Karpas-422 (cell line): ENCODE measurements at regions not wholly inside any gene's neighbourhood (a gene's known extent, or its start where the extent isn't known, plus 50 kb on each side); places are given as distances from the start of the nearest gene placed in this dataset.
"Not testable (repeated sequence)": the region's sequence is repeated elsewhere in the genome, so short reads cannot be mapped to it uniquely, and the experiment has no call there.

ENCODE experiments used
- DNase-seq: peaks from one replicate; pipeline ENCODE4 v3.0.0-alpha.2; 2015
- H2AFZ ChIP-seq: fragments of 200-600 bp; sonication (generic); 2 replicates; pipeline ENCODE4 v1.6.1; 2014; ENCODE audit warnings: antibody characterized with exemption, low read length, mixed read lengths
- H3K27ac ChIP-seq: fragments of 200-600 bp; sonication (generic); 2 replicates; pipeline ENCODE4 v1.5.1; 2014; ENCODE audit warnings: mild to moderate bottlenecking, low read length, moderate library complexity
- H3K27me3 ChIP-seq: fragments of 200-600 bp; sonication (generic); 2 replicates; pipeline ENCODE4 v1.6.1; 2014; ENCODE audit warnings: low read length, mixed read lengths
- H3K36me3 ChIP-seq: fragments of 200-600 bp; sonication (generic); 2 replicates; pipeline ENCODE4 v1.6.1; 2014; ENCODE audit warnings: low read length, mixed read lengths; ENCODE audit not compliant: insufficient read depth
- H3K4me1 ChIP-seq: fragments of 200-600 bp; sonication (generic); 2 replicates; pipeline ENCODE4 v1.6.1; 2014; ENCODE audit warnings: mild to moderate bottlenecking, low read length, mixed read lengths
- H3K4me2 ChIP-seq: fragments of 200-600 bp; sonication (generic); 2 replicates; pipeline ENCODE4 v1.6.1; 2014; ENCODE audit warnings: low read length, low read depth, mild to moderate bottlenecking; ENCODE audit not compliant: poor library complexity, severe bottlenecking
- H3K4me3 ChIP-seq: fragments of 200-600 bp; sonication (generic); 2 replicates; pipeline ENCODE4 v1.5.1; 2014; ENCODE audit warnings: mild to moderate bottlenecking, antibody characterized with exemption, low read length, mixed read lengths
- H3K79me2 ChIP-seq: fragments of 200-600 bp; sonication (generic); 2 replicates; pipeline ENCODE4 v1.6.1; 2014; ENCODE audit warnings: mild to moderate bottlenecking, low read length, mixed read lengths
- H3K9ac ChIP-seq: fragments of 200-600 bp; sonication (generic); 2 replicates; pipeline ENCODE4 v1.6.0; 2014; ENCODE audit warnings: low read length
- H3K9me2 ChIP-seq: fragments of 200-600 bp; sonication (generic), shearing (Covaris generic); replicated peaks from 2 replicates; pipeline ENCODE4 v1.6.0; 2014; ENCODE audit warnings: mild to moderate bottlenecking, low read length, moderate library complexity; ENCODE audit not compliant: insufficient read depth
- H3K9me3 ChIP-seq: fragments of 300-700, 200-600 bp; sonication (generic); 2 replicates; pipeline ENCODE4 v1.6.1; 2014; ENCODE audit warnings: low read length, mixed read lengths
- H4K20me1 ChIP-seq: fragments of 200-600 bp; sonication (generic); 2 replicates; pipeline ENCODE4 v1.6.1; 2014; ENCODE audit warnings: mild to moderate bottlenecking, antibody characterized with exemption, low read length, low read depth; ENCODE audit not compliant: insufficient read depth

GRCh38 chr7:145143685-145144084 lies 307.8 kb upstream of the TPK1 start:
- no peaks in the 10 kb centered on the region for H3K79me2 ChIP-seq
- no peaks in the 10 kb centered on the region for H3K4me1 ChIP-seq
- H3K27ac ChIP-seq = no peak overlapping the region
- no peaks in the 10 kb centered on the region for H3K9me2 ChIP-seq
- H2AFZ ChIP-seq = no peak overlapping the region
- H3K4me2 ChIP-seq = no peak overlapping the region
- H3K9me3 ChIP-seq = peaks cover 19% of the 10 kb centered on the region
- DNase-seq = no peak
- no peak overlapping the region for H3K9ac ChIP-seq
- no peak overlapping the region for H3K4me3 ChIP-seq
- H4K20me1 ChIP-seq = no peaks in the 10 kb centered on the region
- H3K36me3 ChIP-seq = no peaks in the 10 kb centered on the region
- H3K27me3 ChIP-seq = no peaks in the 10 kb centered on the region

- H3K9me2 ChIP-seq = no peaks in the 10 kb centered on the region
- no peaks in the 10 kb centered on the region for H3K4me1 ChIP-seq
- no peaks in the 10 kb centered on the region for H3K36me3 ChIP-seq
- H3K4me3 ChIP-seq = no peak overlapping the region
- no peak overlapping the region for H3K27ac ChIP-seq
- no peak overlapping the region for H2AFZ ChIP-seq
- H4K20me1 ChIP-seq = no peaks in the 10 kb centered on the region
- H3K9ac ChIP-seq = no peak overlapping the region
- no peaks in the 10 kb centered on the region for H3K79me2 ChIP-seq
- no peak for DNase-seq
- H3K27me3 ChIP-seq = no peaks in the 10 kb centered on the region
- peaks cover 18% of the 10 kb centered on the region for H3K9me3 ChIP-seq
- no peak overlapping the region for H3K4me2 ChIP-seq
Observed at GRCh38 chr7:145134377-145134776, 298.5 kb upstream of the TPK1 start.

DNA sequence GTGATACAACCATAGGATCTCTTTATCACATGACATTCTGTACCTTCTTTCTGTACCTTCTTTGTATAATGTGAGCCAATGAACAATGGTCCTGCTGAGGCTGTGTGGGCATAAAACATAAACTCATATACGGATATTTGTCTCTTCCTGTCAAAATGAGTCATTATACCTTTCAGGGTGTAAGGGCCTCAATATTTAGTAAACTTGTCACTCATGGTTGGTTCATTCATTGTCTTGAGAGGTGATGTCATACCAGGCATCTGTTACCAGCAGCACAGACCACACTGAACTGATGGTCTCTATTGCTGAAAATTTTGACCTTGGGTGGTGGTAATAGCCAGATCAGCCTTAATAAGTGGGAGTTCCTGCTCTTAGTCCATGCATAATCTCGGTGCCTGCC lies 287.6 kb upstream of the TPK1 start:
- Histone ChIP-seq H3K4me2 (no peak overlapping the region), H3K9me2 (no peaks in the 10 kb centered on the region), H3K27ac (no peak overlapping the region), H3K9me3 (peaks cover 22% of the 10 kb centered on the region), H3K4me1 (no peaks in the 10 kb centered on the region), H3K79me2 (no peaks in the 10 kb centered on the region), H4K20me1 (no peaks in the 10 kb centered on the region), H3K9ac (no peak overlapping the region), H2AFZ (no peak overlapping the region), H3K4me3 (no peak overlapping the region), H3K36me3 (no peaks in the 10 kb centered on the region), H3K27me3 (no peaks in the 10 kb centered on the region)
- DNase-seq = no peak

DNA sequence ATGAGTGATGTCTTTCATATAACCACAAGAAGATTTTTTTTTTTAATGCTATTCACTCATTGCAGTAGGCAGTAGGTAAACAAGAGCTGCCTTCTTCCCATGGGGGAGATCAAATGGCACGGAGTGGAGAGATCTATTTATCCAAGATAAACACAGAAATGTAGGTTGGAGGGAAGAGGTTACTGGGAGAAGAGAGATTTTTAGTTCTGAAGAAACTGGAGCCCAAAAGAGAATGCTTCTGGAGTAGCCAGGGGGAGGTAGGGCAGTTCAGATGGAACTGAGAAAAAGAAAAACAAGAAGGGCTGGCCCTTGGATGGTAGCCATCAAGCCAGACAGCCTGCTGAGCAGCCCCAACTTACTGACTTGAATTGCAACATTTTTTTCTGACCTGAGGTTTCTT lies 270.1 kb upstream of the TPK1 start:
- Histone ChIP-seq H3K9me2 (no peaks in the 10 kb centered on the region), H3K4me3 (no peak overlapping the region), H3K4me2 (no peak overlapping the region), H3K4me1 (no peaks in the 10 kb centered on the region), H2AFZ (no peak overlapping the region), H3K27ac (no peak overlapping the region), H3K79me2 (no peaks in the 10 kb centered on the region), H3K36me3 (no peaks in the 10 kb centered on the region), H3K9me3 (no peaks in the 10 kb centered on the region; the same call in 1 of the 2 replicates), H3K27me3 (no peaks in the 10 kb centered on the region), H4K20me1 (no peaks in the 10 kb centered on the region), H3K9ac (no peak overlapping the region)
- no peak for DNase-seq

GRCh38 chr7:145105561-145105960 lies 269.7 kb upstream of the TPK1 start:
- H2AFZ ChIP-seq = no peak overlapping the region
- no peaks in the 10 kb centered on the region for H3K36me3 ChIP-seq
- H3K4me2 ChIP-seq = no peak overlapping the region
- DNase-seq = no peak
- H3K27ac ChIP-seq = no peak overlapping the region
- no peak overlapping the region for H3K9ac ChIP-seq
- no peaks in the 10 kb centered on the region for H3K27me3 ChIP-seq
- no peaks in the 10 kb centered on the region for H4K20me1 ChIP-seq
- no peaks in the 10 kb centered on the region; the same call in 1 of the 2 replicates for H3K9me3 ChIP-seq
- no peaks in the 10 kb centered on the region for H3K9me2 ChIP-seq
- no peak overlapping the region for H3K4me3 ChIP-seq
- no peaks in the 10 kb centered on the region for H3K79me2 ChIP-seq
- no peaks in the 10 kb centered on the region for H3K4me1 ChIP-seq

- no peak overlapping the region for H3K27ac ChIP-seq
- H4K20me1 ChIP-seq = no peaks in the 10 kb centered on the region
- H3K4me2 ChIP-seq = no peak overlapping the region
- H3K4me3 ChIP-seq = no peak overlapping the region
- H3K4me1 ChIP-seq = no peaks in the 10 kb centered on the region
- H3K36me3 ChIP-seq = no peaks in the 10 kb centered on the region
- no peaks in the 10 kb centered on the region for H3K27me3 ChIP-seq
- no peak for DNase-seq
- H3K9me2 ChIP-seq = no peaks in the 10 kb centered on the region
- H3K79me2 ChIP-seq = no peaks in the 10 kb centered on the region
- H2AFZ ChIP-seq = no peak overlapping the region
- H3K9ac ChIP-seq = no peak overlapping the region
- no peaks in the 10 kb centered on the region; the same call in 1 of the 2 replicates for H3K9me3 ChIP-seq
Observed at GRCh38 chr7:145104400-145104799, 268.5 kb upstream of the TPK1 start.

DNA sequence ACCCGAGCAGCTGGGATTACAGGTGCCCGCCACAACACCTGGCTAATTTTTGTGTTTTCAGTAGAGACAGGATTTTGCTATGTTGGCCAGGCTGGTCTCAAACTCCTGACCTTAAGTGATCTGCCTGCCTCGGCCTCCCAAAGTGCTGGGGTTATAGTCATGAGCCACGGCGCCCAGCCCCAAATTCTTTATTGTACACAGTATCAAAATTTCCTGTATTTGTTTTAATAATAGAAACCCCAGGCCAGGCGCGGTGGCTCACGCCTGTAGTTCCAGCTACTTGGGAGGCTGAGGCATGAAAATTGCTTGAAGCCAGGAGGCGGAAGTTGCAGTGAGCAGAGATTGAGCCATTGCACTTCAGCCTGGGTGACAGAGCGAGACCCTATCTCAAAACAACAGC lies 266.3 kb upstream of the TPK1 start:
- H4K20me1 ChIP-seq = not testable (repeated sequence)

GRCh38 chr7:145092766-145093165 lies 256.9 kb upstream of the TPK1 start:
- DNase-seq = no peak
- H2AFZ ChIP-seq = no peak overlapping the region
- no peaks in the 10 kb centered on the region for H3K9me2 ChIP-seq
- no peak overlapping the region for H3K27ac ChIP-seq
- no peaks in the 10 kb centered on the region for H3K79me2 ChIP-seq
- H3K4me3 ChIP-seq = no peak overlapping the region
- no peaks in the 10 kb centered on the region for H4K20me1 ChIP-seq
- no peaks in the 10 kb centered on the region for H3K4me1 ChIP-seq
- H3K9me3 ChIP-seq = peaks cover 24% of the 10 kb centered on the region; the same call in 1 of the 2 replicates
- no peaks in the 10 kb centered on the region for H3K36me3 ChIP-seq
- no peaks in the 10 kb centered on the region for H3K27me3 ChIP-seq
- H3K4me2 ChIP-seq = no peak overlapping the region
- H3K9ac ChIP-seq = no peak overlapping the region

More for the DNA sequence above, 266.3 kb upstream of the TPK1 start:
- not testable (repeated sequence) for H3K4me3 ChIP-seq, H3K9ac ChIP-seq, H2AFZ ChIP-seq, H3K9me3 ChIP-seq, H3K36me3 ChIP-seq, H3K4me1 ChIP-seq, H3K27ac ChIP-seq, H3K79me2 ChIP-seq, DNase-seq, H3K9me2 ChIP-seq, H3K4me2 ChIP-seq, H3K27me3 ChIP-seq
